Suppressor macrophage (primary cell): ENCODE measurements at regions not wholly inside any gene's neighbourhood (a gene's known extent, or its start where the extent isn't known, plus 50 kb on each side); places are given as distances from the start of the nearest gene placed in this dataset.
"Not testable (repeated sequence)": the region's sequence is repeated elsewhere in the genome, so short reads cannot be mapped to it uniquely, and the experiment has no call there.

Experiments used
- DNase-seq, 4 experiments: peaks; one replicate each; pipeline ENCODE4 v3.0.0-alpha.2; 2020 to 2022

- DNase-seq = not testable (repeated sequence)
Observed at GRCh38 chrX:4546178-4546577, 832.7 kb upstream of the PRKX start.

GRCh38 chrX:4528247-4528646, 814.8 kb upstream of the PRKX start:
- DNase-seq = no peak

GRCh38 chrX:4485912-4486311, 772.5 kb upstream of the PRKX start:
- no peak for DNase-seq

GRCh38 chrX:4484266-4484665, 770.8 kb upstream of the PRKX start:
- DNase-seq = no peak

- DNase-seq = no peak
Observed at GRCh38 chrX:4451591-4451990, 738.1 kb upstream of the PRKX start.

- no peak for DNase-seq
Observed at GRCh38 chrX:4450177-4450576, 736.7 kb upstream of the PRKX start.

- no peak for DNase-seq
Observed at GRCh38 chrX:4435905-4436304, 722.5 kb upstream of the PRKX start.

- DNase-seq = no peak
Observed at GRCh38 chrX:4397471-4397870, 684.0 kb upstream of the PRKX start.

- no peak for DNase-seq
Observed at GRCh38 chrX:4382273-4382672, 668.8 kb upstream of the PRKX start.

GRCh38 chrX:4380710-4381109, 667.3 kb upstream of the PRKX start:
- no peak for DNase-seq

GRCh38 chrX:4379071-4379470, 665.6 kb upstream of the PRKX start:
- no peak for DNase-seq

GRCh38 chrX:4373791-4374190, 660.3 kb upstream of the PRKX start:
- DNase-seq = no peak

GRCh38 chrX:4358577-4358976, 645.1 kb upstream of the PRKX start:
- DNase-seq = no peak

GRCh38 chrX:4322916-4323315, 609.5 kb upstream of the PRKX start:
- no peak for DNase-seq

GRCh38 chrX:4320436-4320947, 607.0 kb upstream of the PRKX start:
- no peak for DNase-seq

- no peak for DNase-seq
Observed at GRCh38 chrX:4315891-4316290, 602.4 kb upstream of the PRKX start.

GRCh38 chrX:4314586-4314985, 601.1 kb upstream of the PRKX start:
- no peak for DNase-seq

- no peak for DNase-seq
Observed at GRCh38 chrX:4277122-4277521, 563.7 kb upstream of the PRKX start.

GRCh38 chrX:4268676-4269075, 555.2 kb upstream of the PRKX start:
- no peak for DNase-seq

- DNase-seq = no peak
Observed at GRCh38 chrX:4265036-4265435, 551.6 kb upstream of the PRKX start.

GRCh38 chrX:4263030-4263803, 549.8 kb upstream of the PRKX start:
- no peak for DNase-seq

- peak in 3 of 4 experiments; percentile 1 to 18 (median 11) for DNase-seq
Observed at GRCh38 chrX:4253092-4253491, 539.6 kb upstream of the PRKX start.

- no peak for DNase-seq
Observed at GRCh38 chrX:4249401-4249800, 536.0 kb upstream of the PRKX start.

GRCh38 chrX:4243759-4244158, 530.3 kb upstream of the PRKX start:
- DNase-seq = no peak
